K562 (cell line): ENCODE measurements at regions not wholly inside any gene's neighbourhood (a gene's known extent, or its start where the extent isn't known, plus 50 kb on each side); places are given as distances from the start of the nearest gene placed in this dataset.
A peak's percentile ranks its signal among the peaks of the same experiment; 100 is the strongest.

Source experiments
- ATAC-seq: fragments of 200-7000 bp; cut with Tn5 transposase; 3 replicates; pipeline ENCODE4 v1.9.1; 2020; ENCODE audit warnings: moderate library complexity
- BruUV-seq: library from RNA; stranded (reverse); fragments of 400-500 nt; replicated peaks from 2 replicates; lab custom pipeline; 2021; lab: Mats Ljungman, UMichigan
- CTCF ChIA-PET: fragments of 300-600 bp; formaldehyde crosslinking; extraction: SDS; loops from one replicate; lab custom pipeline; 2021; ENCODE audit warnings: low intra/inter-chr PET ratio; lab: Yijun Ruan, JAX
- POLR2A ChIA-PET: fragments of 300-600, 350-650 bp; sonication (Branson Sonifier 250); formaldehyde crosslinking; extraction: SDS; loops from one replicate; lab custom pipeline; 2021; ENCODE audit warnings: antibody characterized with exemption, inconsistent platforms; lab: Yijun Ruan, JAX
- DNase-seq, 4 experiments: peaks; one replicate each; pipeline versions ENCODE4 v3.0.0 to v3.0.0-alpha.2; 2011 to 2018; ENCODE audit warnings: low spot score in 3 of 4, mixed read lengths in 3 of 4; ENCODE audit errors: extremely low read depth in 1 of 4
- FAIRE-seq: peaks from 2 replicates; lab custom pipeline; 2011; peaks lifted over from hg19 to GRCh38; lab: Jason Lieb, UNC
- H2AFZ ChIP-seq: 2 replicates; pipeline ENCODE4 v1.6.0; 2011; ENCODE audit warnings: low read depth, low read length, control low read depth, inconsistent platforms
- H3K27ac ChIP-seq: fragments of 200-600 bp; 3 replicates; pipeline ENCODE4 v1.8.0; 2011; ENCODE audit warnings: low read depth, mild to moderate bottlenecking, control low read depth, inconsistent platforms, low read length, moderate library complexity, mixed read lengths; ENCODE audit errors: extremely low read depth
- H3K27me3 ChIP-seq, 2 experiments: fragments of 300-600 bp in 1 of 2; 2 replicates in 1 of 2; 3 replicates in 1 of 2; pipeline versions ENCODE4 v1.6.0 to v1.8.0; 2011; ENCODE audit warnings: inconsistent platforms in 2 of 2, low read length in 2 of 2, mild to moderate bottlenecking in 1 of 2, mixed read lengths in 1 of 2, moderate library complexity in 1 of 2; ENCODE audit not compliant: control insufficient read depth in 2 of 2, insufficient read depth in 2 of 2
- H3K36me3 ChIP-seq: fragments of 300-600 bp; 3 replicates; pipeline ENCODE4 v1.8.0; 2011; ENCODE audit warnings: mild to moderate bottlenecking, low read length, inconsistent platforms; ENCODE audit not compliant: control insufficient read depth, insufficient read depth
- H3K4me1 ChIP-seq, 2 experiments: fragments of 200-600 bp in 1 of 2; replicated peaks in 1 of 2; 2 replicates in 1 of 2; 3 replicates in 1 of 2; pipeline versions ENCODE4 v1.5.1 to v1.8.0; 2011; ENCODE audit warnings: inconsistent platforms in 2 of 2, low read length in 2 of 2, mild to moderate bottlenecking in 1 of 2, mixed read lengths in 1 of 2, moderate library complexity in 1 of 2; ENCODE audit not compliant: control insufficient read depth in 2 of 2, insufficient read depth in 2 of 2
- H3K4me2 ChIP-seq: 2 replicates; pipeline ENCODE4 v1.6.1; 2011; ENCODE audit warnings: low read length, control low read depth, inconsistent platforms, mixed read lengths; ENCODE audit not compliant: insufficient read depth
- H3K4me3 ChIP-seq: fragments of 200-600 bp; sonication (generic), shearing (Covaris generic); 2 replicates; pipeline ENCODE4 v1.5.1; 2016; ENCODE audit warnings: control low read depth, inconsistent platforms
- H3K79me2 ChIP-seq: fragments of 200-600 bp; 3 replicates; pipeline ENCODE4 v1.8.0; 2011; ENCODE audit warnings: low read length, inconsistent platforms; ENCODE audit not compliant: control insufficient read depth, insufficient read depth
- H3K9ac ChIP-seq, 2 experiments: 2 replicates each; pipeline versions ENCODE4 v1.6.0 to v1.6.1; 2011; ENCODE audit warnings: low read depth in 2 of 2, low read length in 2 of 2, control low read depth in 1 of 2, inconsistent platforms in 1 of 2, mild to moderate bottlenecking in 1 of 2, mixed read lengths in 1 of 2; ENCODE audit not compliant: insufficient read depth in 1 of 2
- H3K9me1 ChIP-seq: one replicate; pipeline ENCODE4 v1.6.0; 2011; ENCODE audit warnings: inconsistent platforms, mild to moderate bottlenecking, low read length, moderate library complexity; ENCODE audit not compliant: control insufficient read depth, insufficient read depth
- H3K9me3 ChIP-seq: replicated peaks from 2 replicates; pipeline ENCODE4 v1.5.1; 2011; ENCODE audit warnings: low read depth, low read length, inconsistent platforms; ENCODE audit not compliant: control insufficient read depth, insufficient read depth
- H4K20me1 ChIP-seq: replicated peaks from 2 replicates; pipeline ENCODE4 v1.6.1; 2011; ENCODE audit warnings: low read length, inconsistent platforms, mixed read lengths; ENCODE audit not compliant: control insufficient read depth, insufficient read depth
- CEBPB ChIP-seq: fragments of 450-650 bp; IDR thresholded peaks from 2 replicates; pipeline ENCODE4 v1.6.1; 2016; ENCODE audit warnings: missing genetic modification characterization, missing compliant biosample characterization
- CHD1 ChIP-seq: fragments of 200-600 bp; sonication (generic); IDR thresholded peaks from one replicate; pipeline ENCODE4 v1.6.1; 2012; ENCODE audit warnings: mild to moderate bottlenecking, moderate library complexity, low read length, inconsistent platforms
- FOXP4 ChIP-seq: sonication (generic); formaldehyde crosslinking; IDR thresholded peaks from 2 replicates; pipeline ENCODE4 v1.8.0; 2022; ENCODE audit warnings: mild to moderate bottlenecking, missing genetic modification reagents, borderline replicate concordance
- GABPA ChIP-seq: fragments of 200-800 bp; sonication (Bioruptor generic); conservative IDR thresholded peaks from 2 replicates; pipeline ENCODE4 v1.6.1; 2016; ENCODE audit warnings: low read depth, missing genetic modification characterization, missing compliant biosample characterization
- KLF16 ChIP-seq: IDR thresholded peaks from 2 replicates; pipeline ENCODE4 v1.6.1; 2016; ENCODE audit warnings: antibody characterized with exemption
- NFIC ChIP-seq: fragments of 450-650 bp; IDR thresholded peaks from 2 replicates; pipeline ENCODE4 v1.6.1; 2017; ENCODE audit warnings: mild to moderate bottlenecking, inconsistent platforms
- NKRF ChIP-seq: fragments of 450-650 bp; IDR thresholded peaks from 2 replicates; pipeline ENCODE4 v1.6.1; 2016; ENCODE audit warnings: borderline replicate concordance
- RAD21 ChIP-seq, 2 experiments: fragments of 250-450 bp in 1 of 2; fragments of 450-650 bp in 1 of 2; sonication (Bioruptor Pico) in 1 of 2; formaldehyde crosslinking in 1 of 2; IDR thresholded peaks in 1 of 2; conservative IDR thresholded peaks in 1 of 2; 2 replicates each; pipeline versions ENCODE4 v1.4.0 to v1.8.0; 2020 to 2022; ENCODE audit warnings: mild to moderate bottlenecking in 2 of 2, moderate library complexity in 1 of 2
- RCOR1 ChIP-seq, 2 experiments: IDR thresholded peaks; 2 replicates each; pipeline ENCODE4 v1.6.1; 2012; ENCODE audit warnings: low read depth in 2 of 2, low read length in 2 of 2, borderline replicate concordance in 1 of 2, improper control_type of control experiment in 1 of 2
- SMC3 ChIP-seq: conservative IDR thresholded peaks from 2 replicates; pipeline ENCODE4 v1.6.1; 2011; ENCODE audit warnings: low read depth, low read length, improper control_type of control experiment; ENCODE audit not compliant: insufficient read depth
- YY1 ChIP-seq, 3 experiments: IDR thresholded peaks; 2 replicates each; pipeline ENCODE4 v1.6.1; 2011; ENCODE audit warnings: low read length in 2 of 3, mild to moderate bottlenecking in 2 of 3, moderate library complexity in 2 of 3, borderline replicate concordance in 1 of 3, control low read depth in 1 of 3, low read depth in 1 of 3; ENCODE audit not compliant: insufficient read depth in 3 of 3, insufficient replicate concordance in 2 of 3, control insufficient read depth in 1 of 3, insufficient read length in 1 of 3; ENCODE audit errors: extremely low read depth in 1 of 3
- ZNF668 ChIP-seq: fragments of 250-450 bp; sonication (Bioruptor Pico); IDR thresholded peaks from 2 replicates; pipeline ENCODE4 v1.8.0; 2022; ENCODE audit warnings: mild to moderate bottlenecking, inconsistent platforms
- WGBS: fragments of 100-300 bp; shearing (Covaris generic); methylation state at CpG from one replicate; pipeline ENCODE4 v1.1.6; 2016; ENCODE audit warnings: low coverage, mixed read lengths; ENCODE audit not compliant: insufficient coverage; ENCODE audit errors: missing lambda C conversion rate; 5-methylcytosine and 5-hydroxymethylcytosine counted together
- in situ Hi-C: fragments of 300-500 bp; cut with MboI; formaldehyde crosslinking; loops from 4 replicates; pipeline ENCODE4 v1.15.0; 2018; ENCODE audit warnings: inconsistent platforms, mixed read lengths
- intact Hi-C: fragments of 100-400 bp; cut with micrococcal nuclease; formaldehyde crosslinking; loops from 2 replicates; pipeline ENCODE4 v1.14.2; 2022

- no peaks in the 10 kb centered on the region; the same call in 1 of the 2 replicates for H3K9me3 ChIP-seq
- in situ Hi-C loops, result no loop called here
- intact Hi-C loops, result loop anchor here (1.0 to 5.0 kb wide), 4 partner anchors 165 to 356 kb away; no protein-coding TSS in a partner anchor
- no peak overlapping the region for H3K4me2 ChIP-seq
- no peaks in the 10 kb centered on the region for H3K9me1 ChIP-seq
- WGBS, result 2% methylated on average over 3 of the region's 3 CpGs
- FAIRE-seq (peak; percentile 83), DNase-seq (peak; percentile 59 to 79 (median 61)), ATAC-seq (peak; percentile 81)
- CTCF ChIA-PET, result interaction anchor here (0.9 to 2.9 kb wide), 4 partner anchors 9 to 355 kb away, joined by 3 to 28 read pairs (median 10); no protein-coding TSS in a partner anchor
- no peaks in the 10 kb centered on the region for H3K27me3 ChIP-seq
- no peaks in the 10 kb centered on the region for H3K36me3 ChIP-seq
- H3K27ac ChIP-seq, result no peak overlapping the region
- H4K20me1 ChIP-seq, result no peaks in the 10 kb centered on the region
- no TSS peak for BruUV-seq
- POLR2A ChIA-PET, result no interaction called here
- no peak overlapping the region for H3K9ac ChIP-seq
- no peaks in the 10 kb centered on the region for H3K79me2 ChIP-seq
- no peak overlapping the region for H3K4me3 ChIP-seq
- no peaks in the 10 kb centered on the region; a peak in 1 of 5 replicates for H3K4me1 ChIP-seq
- H2AFZ ChIP-seq, result no peak overlapping the region
- peak; percentile 68 for TF ChIP-seq CEBPB
- no peak for TF ChIP-seq NKRF
- 0 out of 2 replicates have a peak, but pooled peaks have one; percentile 43 for TF ChIP-seq SMC3
- TF ChIP-seq KLF16, result 0 out of 2 replicates have a peak, but pooled peaks have one; percentile 3
- 0 out of 2 replicates have a peak, but pooled peaks have one; percentile 17 for TF ChIP-seq GABPA (tag)
- peak in 1 of 3 experiments; percentile 80 for TF ChIP-seq YY1 (IDR thresholded peaks at IDR 0.05; ENCODE audit: borderline replicate concordance in 1 of 3, control insufficient read depth in 1 of 3, extremely low read depth in 1 of 3, insufficient read depth in 3 of 3, insufficient read length in 1 of 3, insufficient replicate concordance in 2 of 3, low read depth in 1 of 3, low read length in 2 of 3)
- TF ChIP-seq FOXP4, result no peak
- TF ChIP-seq RAD21 (CRISPR knock-in tag; conservative IDR thresholded peaks at IDR 0.05 in 1 of 2, IDR thresholded peaks at IDR 0.05 in 1 of 2), result peak; percentile 93 to 96
- no peak for TF ChIP-seq ZNF668
- no peak for TF ChIP-seq CHD1
- TF ChIP-seq NFIC, result no peak
- TF ChIP-seq RCOR1 (IDR thresholded peaks at IDR 0.05; ENCODE audit: borderline replicate concordance in 1 of 2, low read depth in 2 of 2, low read length in 2 of 2), result no peak
Measured at GRCh38 chr6:166786704-166787293, 159.7 kb upstream of the RPS6KA2 start.
